Testis (tissue), 2 donors: ENCODE measurements at regions not wholly inside any gene's neighbourhood (a gene's known extent, or its start where the extent isn't known, plus 50 kb on each side); places are given as distances from the start of the nearest gene placed in this dataset.

ENCODE experiments used
- DNase-seq: peaks from one replicate; pipeline ENCODE4 v3.0.0-alpha.2; 2019
- H3K27ac ChIP-seq, 2 donors: fragments of 200-600 bp; sonication (generic); one replicate each; pipeline ENCODE4 v1.5.1; 2019
- H3K27me3 ChIP-seq: fragments of 200-600 bp; sonication (generic); one replicate; pipeline ENCODE4 v1.5.1; 2019
- H3K36me3 ChIP-seq: fragments of 200-600 bp; sonication (generic); one replicate; pipeline ENCODE4 v1.5.1; 2017; ENCODE audit warnings: low read depth; ENCODE audit errors: missing control alignments
- H3K4me1 ChIP-seq: fragments of 200-600 bp; sonication (generic); one replicate; pipeline ENCODE4 v1.5.1; 2019
- H3K4me3 ChIP-seq, 2 donors: fragments of 200-600 bp; sonication (generic); one replicate each; pipeline ENCODE4 v1.5.1; 2017 to 2019
- H3K9me3 ChIP-seq: fragments of 200-600 bp; sonication (generic); one replicate; pipeline ENCODE4 v1.5.1; 2017
- POLR2A ChIP-seq: fragments of 450-650 bp; IDR thresholded peaks from one replicate; pipeline ENCODE4 v1.6.1; 2017; ENCODE audit warnings: antibody characterized with exemption, mild to moderate bottlenecking, moderate library complexity
- WGBS, 2 donors: methylation state at CpG; one replicate each; pipeline ENCODE4 v1.1.5; 2018; 5-methylcytosine and 5-hydroxymethylcytosine counted together
- intact Hi-C: fragments of 100-400 bp; cut with DNase I; formaldehyde crosslinking; loops from one replicate; pipeline ENCODE4 v1.15.1; 2023; ENCODE audit warnings: low total_unique reads
- TF ChIP-seq, protein P1 (sequence below), 3 experiments: fragments of 450-650 bp in 2 of 3; fragments of 200-600 bp in 1 of 3; sonication (generic) in 1 of 3; IDR thresholded peaks; one replicate each; pipeline ENCODE4 v1.5.1; 2016 to 2019; ENCODE audit warnings: antibody characterized with exemption in 3 of 3, mild to moderate bottlenecking in 2 of 3, moderate library complexity in 1 of 3

DNA sequence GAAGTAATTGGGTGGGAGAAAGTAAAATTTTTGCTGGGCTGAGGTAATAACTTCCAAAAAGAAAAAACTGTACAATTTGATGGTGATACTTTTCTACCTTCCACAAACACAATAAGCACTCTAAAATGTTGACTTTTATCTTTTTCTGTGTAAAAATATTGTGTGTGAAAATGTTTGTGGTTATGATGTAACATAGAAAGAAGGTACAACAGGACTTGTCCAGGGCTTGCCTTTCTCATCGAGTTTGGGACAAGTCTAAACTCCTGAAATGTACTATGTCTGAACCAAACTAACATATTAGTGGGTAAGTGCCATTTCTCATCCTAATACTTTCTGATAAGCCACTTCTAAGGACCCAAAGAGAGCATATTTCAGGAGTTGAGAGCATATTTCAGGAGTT is 174.2 kb upstream of the PDGFD start:
- TF ChIP-seq POLR2A: no peak
- TF ChIP-seq, protein P1, sequence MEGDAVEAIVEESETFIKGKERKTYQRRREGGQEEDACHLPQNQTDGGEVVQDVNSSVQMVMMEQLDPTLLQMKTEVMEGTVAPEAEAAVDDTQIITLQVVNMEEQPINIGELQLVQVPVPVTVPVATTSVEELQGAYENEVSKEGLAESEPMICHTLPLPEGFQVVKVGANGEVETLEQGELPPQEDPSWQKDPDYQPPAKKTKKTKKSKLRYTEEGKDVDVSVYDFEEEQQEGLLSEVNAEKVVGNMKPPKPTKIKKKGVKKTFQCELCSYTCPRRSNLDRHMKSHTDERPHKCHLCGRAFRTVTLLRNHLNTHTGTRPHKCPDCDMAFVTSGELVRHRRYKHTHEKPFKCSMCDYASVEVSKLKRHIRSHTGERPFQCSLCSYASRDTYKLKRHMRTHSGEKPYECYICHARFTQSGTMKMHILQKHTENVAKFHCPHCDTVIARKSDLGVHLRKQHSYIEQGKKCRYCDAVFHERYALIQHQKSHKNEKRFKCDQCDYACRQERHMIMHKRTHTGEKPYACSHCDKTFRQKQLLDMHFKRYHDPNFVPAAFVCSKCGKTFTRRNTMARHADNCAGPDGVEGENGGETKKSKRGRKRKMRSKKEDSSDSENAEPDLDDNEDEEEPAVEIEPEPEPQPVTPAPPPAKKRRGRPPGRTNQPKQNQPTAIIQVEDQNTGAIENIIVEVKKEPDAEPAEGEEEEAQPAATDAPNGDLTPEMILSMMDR (IDR thresholded peaks at IDR 0.05): no peak
- intact Hi-C loops: no loop called here
- H3K27me3 ChIP-seq: no peaks in the 10 kb centered on the region
- no peak overlapping the region for H3K4me3 ChIP-seq
- H3K36me3 ChIP-seq: no peaks in the 10 kb centered on the region
- WGBS, 2 donors: 83 to 87% methylated on average over 1 of the region's 1 CpG
- DNase-seq: no peak
- no peak overlapping the region for H3K27ac ChIP-seq
- H3K9me3 ChIP-seq: no peaks in the 10 kb centered on the region
- H3K4me1 ChIP-seq: no peaks in the 10 kb centered on the region

DNA sequence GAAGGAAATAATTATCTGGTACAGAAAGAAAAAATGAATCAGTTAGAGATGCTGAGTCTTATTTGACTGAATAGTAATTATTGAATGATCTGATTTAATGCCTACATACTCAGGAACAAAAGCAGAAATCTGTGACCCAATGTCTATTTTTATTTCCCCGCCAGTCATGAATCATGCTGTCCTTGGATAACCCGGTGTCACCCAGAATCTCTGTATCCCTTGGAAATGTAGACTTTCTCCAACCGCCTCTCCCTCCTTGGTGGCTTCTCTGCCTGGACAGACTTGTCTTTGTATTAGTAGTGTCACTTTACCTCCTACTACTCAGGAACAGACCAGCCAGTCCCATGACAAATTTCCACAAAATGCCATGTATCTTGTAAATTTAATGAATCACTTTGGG is 173.3 kb upstream of the PDGFD start:
- H3K27me3 ChIP-seq: no peaks in the 10 kb centered on the region
- no peaks in the 10 kb centered on the region for H3K9me3 ChIP-seq
- intact Hi-C loops: no loop called here
- DNase-seq: peak; percentile 18
- H3K4me3 ChIP-seq: no peak overlapping the region
- no peaks in the 10 kb centered on the region for H3K4me1 ChIP-seq
- 67 to 75% methylated on average over 3 of the region's 3 CpGs for WGBS, 2 donors
- no peaks in the 10 kb centered on the region for H3K36me3 ChIP-seq
- TF ChIP-seq POLR2A: no peak
- TF ChIP-seq, protein P1 (IDR thresholded peaks at IDR 0.05): no peak
- no peak overlapping the region for H3K27ac ChIP-seq

DNA sequence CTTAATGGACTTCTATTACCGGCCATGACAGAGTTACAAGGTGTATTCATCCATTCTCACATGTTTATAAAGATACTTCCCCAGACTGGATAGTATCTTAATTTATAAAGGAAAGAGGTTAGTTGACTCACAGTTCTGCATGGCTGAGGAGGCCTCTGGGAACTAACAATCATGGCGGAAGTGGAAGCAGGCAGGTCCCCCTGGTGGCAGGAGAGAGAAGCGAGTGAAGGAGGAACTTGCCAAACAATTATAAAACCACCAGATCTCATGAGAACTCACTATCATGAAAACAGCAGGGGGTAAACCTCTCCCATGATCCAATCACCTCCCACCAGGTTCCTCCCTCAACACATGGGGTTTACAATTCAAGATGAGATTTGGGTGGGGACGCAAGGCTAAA is 170.0 kb upstream of the PDGFD start:
- TF ChIP-seq POLR2A: no peak
- TF ChIP-seq, protein P1 (IDR thresholded peaks at IDR 0.05): peak in 2 of 3 experiments; percentile 4 to 27
- DNase-seq: peak; percentile 14
- Histone ChIP-seq H3K4me3 (no peak overlapping the region), H3K4me1 (no peaks in the 10 kb centered on the region), H3K9me3 (no peaks in the 10 kb centered on the region), H3K36me3 (no peaks in the 10 kb centered on the region), H3K27ac (no peak overlapping the region), H3K27me3 (no peaks in the 10 kb centered on the region)
- intact Hi-C loops: no loop called here
- 86 to 91% methylated on average over 4 of the region's 4 CpGs for WGBS, 2 donors

DNA sequence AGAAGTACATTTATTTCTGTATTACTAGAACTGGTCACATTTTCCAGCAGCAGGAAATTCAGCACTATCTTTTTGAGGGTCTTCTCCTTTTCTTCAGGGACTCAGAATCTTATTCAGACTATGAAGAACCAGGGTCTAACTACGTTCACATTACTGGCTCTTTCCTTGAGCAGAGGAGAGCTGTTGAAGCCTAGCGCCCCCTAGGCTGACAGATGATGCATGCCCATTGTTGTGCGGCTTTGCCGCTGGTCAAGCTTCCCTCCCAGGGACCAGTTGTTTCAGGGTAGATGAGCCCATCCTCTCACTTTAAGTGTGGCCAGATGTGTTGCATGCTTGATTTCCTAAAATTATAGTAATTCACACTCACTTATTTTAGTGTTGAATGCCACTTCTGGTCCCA is 168.2 kb upstream of the PDGFD start:
- intact Hi-C loops: no loop called here
- Histone ChIP-seq H3K4me3 (no peak overlapping the region), H3K36me3 (no peaks in the 10 kb centered on the region), H3K27ac (no peak overlapping the region), H3K27me3 (no peaks in the 10 kb centered on the region), H3K4me1 (no peaks in the 10 kb centered on the region), H3K9me3 (no peaks in the 10 kb centered on the region)
- TF ChIP-seq, protein P1 (IDR thresholded peaks at IDR 0.05): no peak
- TF ChIP-seq POLR2A: no peak
- WGBS, 2 donors: 58 to 74% methylated on average over 4 of the region's 4 CpGs
- DNase-seq: peak; percentile 64

DNA sequence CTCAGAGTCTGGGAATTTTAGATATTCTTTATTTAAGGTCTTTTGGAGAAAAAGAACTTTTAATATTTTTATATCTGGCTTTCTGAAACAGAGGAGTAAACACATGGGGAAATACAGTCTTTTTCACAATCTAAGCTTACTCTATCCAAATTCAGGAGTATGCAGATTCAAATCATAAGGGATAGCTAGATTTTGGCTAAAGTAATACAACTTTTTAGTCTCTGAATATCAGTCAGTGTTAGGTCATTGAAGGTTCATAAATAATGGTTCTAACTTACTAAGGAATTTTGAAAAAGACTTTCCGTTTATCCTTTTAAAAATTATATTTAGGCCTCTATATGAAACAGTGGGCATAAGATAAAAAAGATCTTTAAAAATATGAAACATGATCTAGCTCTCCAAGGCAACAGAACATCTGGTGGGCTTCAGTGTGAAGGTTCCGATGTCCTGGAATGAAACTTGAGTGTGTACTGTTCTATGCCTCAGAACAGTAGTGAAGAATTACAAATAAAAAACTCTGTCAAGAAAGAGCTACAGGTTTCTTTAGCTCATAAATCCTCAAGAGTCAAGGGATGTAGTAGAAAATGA is 165.2 kb upstream of the PDGFD start:
- no peaks in the 10 kb centered on the region for H3K9me3 ChIP-seq
- no peaks in the 10 kb centered on the region for H3K36me3 ChIP-seq
- no peak for DNase-seq
- TF ChIP-seq, protein P1 (IDR thresholded peaks at IDR 0.05): no peak
- no peak for TF ChIP-seq POLR2A
- H3K4me3 ChIP-seq: no peak overlapping the region
- WGBS, 2 donors: 61 to 68% methylated on average over 2 of the region's 2 CpGs
- H3K27me3 ChIP-seq: no peaks in the 10 kb centered on the region
- intact Hi-C loops: no loop called here
- no peak overlapping the region for H3K27ac ChIP-seq
- no peaks in the 10 kb centered on the region for H3K4me1 ChIP-seq
